Gastroesophageal sphincter (tissue), 3 donors: ENCODE measurements at regions not wholly inside any gene's neighbourhood (a gene's known extent, or its start where the extent isn't known, plus 50 kb on each side); places are given as distances from the start of the nearest gene placed in this dataset.

ENCODE experiments used
- CTCF ChIP-seq, 4 experiments: fragments of 200-600 bp in 2 of 4; fragments of 450-650 bp in 2 of 4; sonication (generic) in 1 of 4; IDR thresholded peaks; one replicate each; pipeline ENCODE4 v1.5.1; 2017 to 2019; ENCODE audit warnings: antibody characterized with exemption in 4 of 4, mild to moderate bottlenecking in 2 of 4, moderate library complexity in 2 of 4
- POLR2A ChIP-seq, 2 donors: fragments of 450-650 bp; IDR thresholded peaks; one replicate each; pipeline ENCODE4 v1.6.1; 2017; ENCODE audit warnings: antibody characterized with exemption in 2 of 2, mild to moderate bottlenecking in 2 of 2, moderate library complexity in 1 of 2
- POLR2AphosphoS5 ChIP-seq: sonication (generic); formaldehyde crosslinking; IDR thresholded peaks from one replicate; pipeline ENCODE4 v1.6.1; 2017; ENCODE audit warnings: antibody characterized with exemption

GRCh38 chr14:83255015-83255726 is 1721.5 kb upstream of the SEL1L start:
- TF ChIP-seq POLR2A (IDR thresholded peaks at IDR 0.05) (no peak), CTCF (IDR thresholded peaks at IDR 0.05) (no peak), POLR2AphosphoS5 (no peak)
